Keratinocyte (primary cell): ENCODE measurements at regions not wholly inside any gene's neighbourhood (a gene's known extent, or its start where the extent isn't known, plus 50 kb on each side); places are given as distances from the start of the nearest gene placed in this dataset.

ENCODE experiments used
- CTCF ChIP-seq, 3 experiments: IDR thresholded peaks in 1 of 3; conservative IDR thresholded peaks in 1 of 3; optimal IDR thresholded peaks in 1 of 3; 2 replicates in 2 of 3; 3 replicates in 1 of 3; pipeline versions ENCODE3 to v1.5.1; 2011; ENCODE audit warnings: low read length in 3 of 3, mild to moderate bottlenecking in 3 of 3, moderate library complexity in 2 of 3, control low read depth in 1 of 3, inconsistent platforms in 1 of 3; ENCODE audit not compliant: insufficient read depth in 2 of 3; ENCODE audit errors: extremely low read depth in 1 of 3
- EZH2 ChIP-seq: IDR thresholded peaks from one replicate; pipeline ENCODE4 v1.6.1; 2012; ENCODE audit warnings: inconsistent platforms, mild to moderate bottlenecking, low read length, moderate library complexity

- TF ChIP-seq CTCF (optimal IDR thresholded peaks at IDR 0.05 in 1 of 3, IDR thresholded peaks at IDR 0.05 in 1 of 3, conservative IDR thresholded peaks at IDR 0.05 in 1 of 3; ENCODE audit: extremely low read depth in 1 of 3, insufficient read depth in 2 of 3, low read length in 3 of 3) (no peak), EZH2 (no peak)
These were observed 1379.7 kb upstream of the SEL1L start for GRCh38 chr14:82913396-82913795.
